HAP-1 (cell line): ENCODE measurements at regions not wholly inside any gene's neighbourhood (a gene's known extent, or its start where the extent isn't known, plus 50 kb on each side); places are given as distances from the start of the nearest gene placed in this dataset.

Experiments used
- DNase-seq, 2 experiments: peaks; one replicate each; pipeline ENCODE4 v3.0.0-alpha.2; 2016 to 2020; ENCODE audit warnings: low spot score in 2 of 2
- H3K27me3 ChIP-seq: fragments of 250-450 bp; sonication (Bioruptor Pico); 2 replicates; pipeline ENCODE4 v1.5.1; 2020; ENCODE audit warnings: low read depth, mild to moderate bottlenecking, moderate library complexity
- H3K36me3 ChIP-seq: fragments of 250-450 bp; sonication (Bioruptor Pico); replicated peaks from 2 replicates; pipeline ENCODE4 v1.5.1; 2020; ENCODE audit warnings: mild to moderate bottlenecking
- H3K4me1 ChIP-seq: fragments of 250-450 bp; sonication (Bioruptor Pico); 2 replicates; pipeline ENCODE4 v1.5.1; 2020; ENCODE audit warnings: mild to moderate bottlenecking
- H3K4me3 ChIP-seq: fragments of 250-450 bp; sonication (Bioruptor Pico); 2 replicates; pipeline ENCODE4 v1.5.1; 2020; ENCODE audit warnings: mild to moderate bottlenecking, moderate library complexity
- H3K9me3 ChIP-seq: fragments of 250-450 bp; sonication (Bioruptor Pico); 2 replicates; pipeline ENCODE4 v1.5.1; 2020; ENCODE audit warnings: mild to moderate bottlenecking, moderate library complexity
- in situ Hi-C: fragments of 300-500 bp; cut with MboI; formaldehyde crosslinking; loops from 3 replicates; pipeline ENCODE4 v1.14.3; 2020; ENCODE audit warnings: low sequenced_read_pairs, inconsistent platforms, mixed read lengths

GRCh38 chr13:21894703-21895699 lies 224.1 kb downstream of the FGF9 start:
- Histone ChIP-seq H3K36me3 (no peaks in the 10 kb centered on the region), H3K4me1 (no peaks in the 10 kb centered on the region), H3K27me3 (no peaks in the 10 kb centered on the region), H3K9me3 (no peaks in the 10 kb centered on the region; the same call in 1 of the 2 replicates), H3K4me3 (no peak overlapping the region)
- no peak for DNase-seq
- in situ Hi-C loops, result loop anchor here (25.0 kb wide), 1 partner anchor 108 kb away; no protein-coding TSS in a partner anchor

- in situ Hi-C loops, result loop anchor here (25.0 kb wide), 1 partner anchor 108 kb away; no protein-coding TSS in a partner anchor
- no peak for DNase-seq
- no peaks in the 10 kb centered on the region for H3K4me1 ChIP-seq
- H3K9me3 ChIP-seq, result no peaks in the 10 kb centered on the region; the same call in 1 of the 2 replicates
- H3K27me3 ChIP-seq, result no peaks in the 10 kb centered on the region
- H3K4me3 ChIP-seq, result no peak overlapping the region
- H3K36me3 ChIP-seq, result no peaks in the 10 kb centered on the region
Observed at GRCh38 chr13:21895779-21896178, 224.9 kb downstream of the FGF9 start.

GRCh38 chr13:21897161-21897560 lies 226.3 kb downstream of the FGF9 start:
- no peak overlapping the region for H3K4me3 ChIP-seq
- in situ Hi-C loops, result loop anchor here (25.0 kb wide), 1 partner anchor 110 kb away; no protein-coding TSS in a partner anchor
- H3K4me1 ChIP-seq, result no peaks in the 10 kb centered on the region
- DNase-seq, result no peak
- no peaks in the 10 kb centered on the region; the same call in 1 of the 2 replicates for H3K9me3 ChIP-seq
- no peaks in the 10 kb centered on the region for H3K27me3 ChIP-seq
- no peaks in the 10 kb centered on the region for H3K36me3 ChIP-seq

- DNase-seq, result no peak
- no peaks in the 10 kb centered on the region for H3K4me1 ChIP-seq
- H3K9me3 ChIP-seq, result no peaks in the 10 kb centered on the region; the same call in none of the 2 replicates
- H3K4me3 ChIP-seq, result no peak overlapping the region
- H3K27me3 ChIP-seq, result no peaks in the 10 kb centered on the region
- in situ Hi-C loops, result loop anchor here (25.0 kb wide), 1 partner anchor 111 kb away; no protein-coding TSS in a partner anchor
- no peaks in the 10 kb centered on the region for H3K36me3 ChIP-seq
Observed at GRCh38 chr13:21898459-21898858, 227.6 kb downstream of the FGF9 start.

GRCh38 chr13:21898945-21899344 lies 228.1 kb downstream of the FGF9 start:
- in situ Hi-C loops, result loop anchor here (25.0 kb wide), 1 partner anchor 112 kb away; no protein-coding TSS in a partner anchor
- H3K36me3 ChIP-seq, result no peaks in the 10 kb centered on the region
- H3K4me1 ChIP-seq, result no peaks in the 10 kb centered on the region
- DNase-seq, result no peak
- no peak overlapping the region for H3K4me3 ChIP-seq
- no peaks in the 10 kb centered on the region for H3K27me3 ChIP-seq
- H3K9me3 ChIP-seq, result no peaks in the 10 kb centered on the region; the same call in none of the 2 replicates

- no peaks in the 10 kb centered on the region for H3K36me3 ChIP-seq
- in situ Hi-C loops, result no loop called here
- no peak for DNase-seq
- H3K9me3 ChIP-seq, result no peaks in the 10 kb centered on the region; the same call in 1 of the 2 replicates
- H3K4me3 ChIP-seq, result no peak overlapping the region
- no peaks in the 10 kb centered on the region for H3K27me3 ChIP-seq
- no peaks in the 10 kb centered on the region for H3K4me1 ChIP-seq
Observed at GRCh38 chr13:21901336-21901735, 230.5 kb downstream of the FGF9 start.

- no peaks in the 10 kb centered on the region for H3K4me1 ChIP-seq
- H3K4me3 ChIP-seq, result no peak overlapping the region
- no peaks in the 10 kb centered on the region; the same call in none of the 2 replicates for H3K9me3 ChIP-seq
- no peaks in the 10 kb centered on the region for H3K36me3 ChIP-seq
- DNase-seq, result no peak
- in situ Hi-C loops, result no loop called here
- no peaks in the 10 kb centered on the region for H3K27me3 ChIP-seq
Observed at GRCh38 chr13:21901811-21902708, 231.2 kb downstream of the FGF9 start.

GRCh38 chr13:21902709-21903098 lies 231.8 kb downstream of the FGF9 start:
- in situ Hi-C loops, result no loop called here
- Histone ChIP-seq H3K9me3 (no peaks in the 10 kb centered on the region; the same call in none of the 2 replicates), H3K4me1 (no peaks in the 10 kb centered on the region), H3K4me3 (no peak overlapping the region), H3K36me3 (no peaks in the 10 kb centered on the region), H3K27me3 (no peaks in the 10 kb centered on the region)
- no peak for DNase-seq

- no peaks in the 10 kb centered on the region for H3K36me3 ChIP-seq
- no peak for DNase-seq
- in situ Hi-C loops, result no loop called here
- no peaks in the 10 kb centered on the region for H3K4me1 ChIP-seq
- H3K9me3 ChIP-seq, result no peaks in the 10 kb centered on the region; the same call in none of the 2 replicates
- no peak overlapping the region for H3K4me3 ChIP-seq
- H3K27me3 ChIP-seq, result no peaks in the 10 kb centered on the region
Observed at GRCh38 chr13:21905486-21905885, 234.6 kb downstream of the FGF9 start.

GRCh38 chr13:21909331-21909730 lies 238.5 kb downstream of the FGF9 start:
- Histone ChIP-seq H3K36me3 (no peaks in the 10 kb centered on the region), H3K27me3 (no peaks in the 10 kb centered on the region), H3K9me3 (peaks cover 4% of the 10 kb centered on the region), H3K4me3 (no peak overlapping the region), H3K4me1 (no peaks in the 10 kb centered on the region)
- in situ Hi-C loops, result no loop called here
- no peak for DNase-seq

- no peaks in the 10 kb centered on the region for H3K27me3 ChIP-seq
- in situ Hi-C loops, result no loop called here
- no peak overlapping the region for H3K4me3 ChIP-seq
- peaks cover 4% of the 10 kb centered on the region for H3K9me3 ChIP-seq
- no peak for DNase-seq
- H3K36me3 ChIP-seq, result no peaks in the 10 kb centered on the region
- no peaks in the 10 kb centered on the region for H3K4me1 ChIP-seq
Observed at GRCh38 chr13:21910546-21910945, 239.7 kb downstream of the FGF9 start.

GRCh38 chr13:21911646-21912298 lies 240.9 kb downstream of the FGF9 start:
- in situ Hi-C loops, result no loop called here
- Histone ChIP-seq H3K27me3 (no peaks in the 10 kb centered on the region), H3K36me3 (no peaks in the 10 kb centered on the region), H3K4me1 (no peaks in the 10 kb centered on the region), H3K4me3 (no peak overlapping the region), H3K9me3 (peaks cover 4% of the 10 kb centered on the region)
- DNase-seq, result no peak

GRCh38 chr13:21913010-21913409 lies 242.1 kb downstream of the FGF9 start:
- no peaks in the 10 kb centered on the region for H3K27me3 ChIP-seq
- no peak overlapping the region for H3K4me3 ChIP-seq
- H3K9me3 ChIP-seq, result peaks cover 4% of the 10 kb centered on the region; the same call in 1 of the 2 replicates
- in situ Hi-C loops, result no loop called here
- H3K4me1 ChIP-seq, result no peaks in the 10 kb centered on the region
- no peaks in the 10 kb centered on the region for H3K36me3 ChIP-seq
- no peak for DNase-seq
